ENCODE measurements at regions not wholly inside any gene's neighbourhood (a gene's known extent, or its start where the extent isn't known, plus 50 kb on each side); places are given as distances from the start of the nearest gene placed in this dataset.

DNA sequence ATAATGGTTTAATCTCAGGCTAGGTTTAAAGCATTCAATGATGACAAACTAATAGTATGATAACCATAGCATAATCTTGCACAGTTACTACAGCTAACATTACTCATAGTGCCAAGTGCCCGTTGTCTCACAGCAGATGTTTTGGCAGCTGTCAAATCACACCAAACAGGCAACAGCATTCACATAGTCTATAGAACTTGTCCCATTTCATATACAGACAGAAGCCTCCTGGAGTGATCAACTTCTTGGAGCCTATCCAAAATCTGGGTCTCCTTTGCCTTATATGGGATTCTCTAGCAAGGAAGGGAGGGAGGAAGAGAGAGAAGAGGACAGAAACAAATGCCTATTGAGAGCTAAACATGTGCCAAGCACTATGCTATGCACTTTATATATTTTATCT is 250.6 kb upstream of the ZP4 start:
- DNase-seq, result no peak

GRCh38 chr1:238139713-238140112 is 249.0 kb upstream of the ZP4 start:
- DNase-seq, result no peak

- DNase-seq, result no peak
Measured at GRCh38 chr1:238138059-238138626, 247.4 kb upstream of the ZP4 start.

DNA sequence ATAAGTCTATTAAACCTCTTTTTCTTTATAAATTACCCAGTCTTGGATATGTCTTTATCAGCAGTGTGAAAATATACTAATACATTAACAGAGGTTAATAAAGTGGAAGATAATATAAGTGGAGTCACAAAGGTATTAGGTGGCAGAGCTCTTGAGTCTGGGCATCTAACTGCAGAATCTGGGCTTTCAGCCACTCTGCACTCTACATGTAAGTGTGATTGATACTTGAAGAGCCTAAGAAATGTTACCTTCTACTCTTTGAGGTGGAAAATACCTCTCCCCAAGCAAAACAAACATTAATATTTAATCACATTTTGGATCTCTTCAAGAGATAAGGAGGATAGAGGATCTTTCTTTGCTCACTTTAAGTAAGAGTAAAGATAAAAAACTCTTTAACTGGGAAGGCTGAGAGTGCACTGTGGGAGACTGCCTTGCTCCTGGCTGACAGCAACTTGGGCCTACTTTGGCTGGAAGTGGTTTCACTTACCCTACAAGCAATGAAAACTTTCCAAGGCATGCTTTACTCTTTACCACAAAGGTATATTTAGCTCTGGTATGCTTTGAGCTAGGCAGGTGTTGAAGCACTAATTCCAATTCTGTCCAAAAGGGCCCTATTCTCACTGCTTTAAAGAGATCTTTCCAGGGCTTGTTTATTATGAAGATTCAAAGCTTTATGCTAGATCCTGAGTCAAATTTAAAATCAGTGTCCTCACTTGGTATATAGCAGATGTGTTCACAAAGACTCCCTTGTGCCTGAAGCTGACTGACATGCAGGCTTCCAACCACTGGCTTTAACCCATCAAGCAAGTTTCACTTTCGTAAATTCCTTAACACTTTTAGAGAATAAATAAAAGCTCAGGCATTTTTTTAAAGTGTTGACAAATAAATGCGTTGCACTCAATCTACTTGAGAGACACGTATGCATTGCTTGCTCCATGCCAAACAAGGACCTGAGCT is 245.3 kb upstream of the ZP4 start:
- DNase-seq, result no peak

DNA sequence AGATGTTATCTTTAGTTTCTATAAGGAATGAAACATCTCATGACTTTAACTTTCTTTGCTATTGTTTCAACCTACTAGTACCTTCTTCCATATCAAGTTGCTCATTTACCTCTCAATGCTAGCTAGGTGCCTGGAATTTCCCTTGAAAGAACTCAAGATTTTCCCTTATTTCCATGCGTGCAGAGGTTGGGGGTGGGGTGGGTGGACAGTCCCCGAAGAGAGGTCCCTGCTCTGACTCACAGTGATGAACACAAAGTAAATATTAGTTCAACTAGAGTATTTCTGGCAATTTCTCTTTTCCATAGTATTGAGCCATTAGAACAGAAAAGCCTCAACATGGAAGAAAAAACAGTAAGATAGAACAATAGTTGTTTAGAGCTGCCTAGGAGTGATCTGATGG is 239.0 kb upstream of the ZP4 start:
- no peak for DNase-seq

GRCh38 chr1:238123201-238123600 is 232.5 kb upstream of the ZP4 start:
- DNase-seq, result no peak

- no peak for DNase-seq
Measured at GRCh38 chr1:238119861-238120260, 229.1 kb upstream of the ZP4 start.

DNA sequence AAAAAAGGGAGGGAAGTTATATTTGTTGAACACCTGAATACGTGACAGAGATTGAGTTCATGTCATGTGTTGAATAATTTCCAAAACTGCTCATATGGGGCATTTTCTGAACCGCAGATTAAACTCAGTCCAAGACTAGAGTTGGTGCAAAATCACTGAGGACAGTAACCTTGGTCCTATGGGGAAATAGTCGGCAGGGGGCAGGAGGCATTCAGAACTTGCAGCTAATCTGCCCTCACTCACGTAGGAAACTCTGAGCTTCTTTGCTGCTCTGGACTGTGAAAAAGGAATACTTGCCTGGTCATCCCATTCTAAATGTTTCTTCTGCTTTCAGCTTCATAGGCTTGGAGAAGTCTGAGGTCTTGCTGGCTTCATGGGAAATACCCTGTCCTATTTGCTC is 228.3 kb upstream of the ZP4 start:
- no peak for DNase-seq

- no peak for DNase-seq
Measured at GRCh38 chr1:238115852-238116251, 225.1 kb upstream of the ZP4 start.

GRCh38 chr1:238112952-238113621 is 222.4 kb upstream of the ZP4 start:
- DNase-seq, result no peak

- DNase-seq, result no peak
Measured at GRCh38 chr1:238111516-238111915, 220.8 kb upstream of the ZP4 start.

DNA sequence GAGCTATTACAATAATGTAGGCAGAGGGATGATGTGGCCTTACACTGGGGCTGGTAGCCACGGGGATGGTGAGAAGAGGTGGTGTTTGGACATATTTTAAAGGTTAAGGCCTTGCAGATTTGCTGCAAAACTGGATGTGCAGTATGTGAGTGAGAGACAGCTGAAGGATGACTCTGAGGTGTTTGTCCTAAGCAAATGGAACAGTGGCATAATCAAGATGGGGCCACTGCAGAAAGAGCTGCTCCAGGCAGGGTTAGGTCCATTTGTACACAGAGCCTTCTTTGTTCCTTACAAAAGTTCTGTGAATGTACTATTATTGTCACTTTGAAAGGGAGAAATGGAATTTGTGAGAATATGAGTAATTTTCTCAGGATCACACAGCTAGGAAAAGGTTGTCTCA is 220.4 kb upstream of the ZP4 start:
- DNase-seq, result no peak

GRCh38 chr1:238108417-238108816 is 217.7 kb upstream of the ZP4 start:
- DNase-seq, result no peak

DNA sequence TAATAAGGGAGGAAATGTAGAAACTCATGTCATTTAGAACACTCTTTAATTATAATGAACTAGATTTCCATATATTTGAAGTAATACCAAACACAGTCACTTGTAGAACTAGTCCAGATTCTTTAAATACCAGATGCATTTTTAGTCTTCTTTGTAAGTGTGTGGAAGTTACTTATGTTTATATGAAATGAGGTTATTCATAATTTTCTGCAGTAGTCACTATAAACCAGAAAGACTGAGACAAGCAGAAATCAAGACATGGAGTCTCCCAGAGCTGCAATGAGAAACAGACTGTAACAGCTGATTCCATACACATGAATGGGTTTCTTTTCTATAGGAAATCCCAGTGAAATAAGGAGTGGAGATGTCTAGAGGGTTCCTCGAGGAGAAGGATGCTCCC is 216.6 kb upstream of the ZP4 start:
- DNase-seq, result no peak

- DNase-seq, result no peak
Measured at GRCh38 chr1:238104752-238105151, 214.0 kb upstream of the ZP4 start.

DNA sequence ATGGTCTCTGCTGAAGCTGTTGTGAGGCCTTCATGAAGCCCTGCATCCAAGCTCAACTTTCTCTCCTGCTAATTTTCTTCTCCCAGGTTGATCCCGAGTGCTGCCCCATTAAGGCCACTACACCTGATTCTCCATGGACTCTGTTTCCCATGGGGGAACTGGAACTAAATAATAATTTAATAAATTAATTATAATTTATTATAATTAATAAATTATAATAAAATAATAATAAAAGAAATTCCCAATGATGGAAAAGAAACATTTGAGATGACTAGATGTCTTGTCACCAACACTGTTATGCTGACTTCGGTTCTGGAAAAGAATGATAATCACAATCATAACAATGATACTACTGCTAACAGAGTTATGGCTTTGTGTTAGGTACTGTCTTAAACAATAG is 211.2 kb upstream of the ZP4 start:
- DNase-seq, result no peak

DNA sequence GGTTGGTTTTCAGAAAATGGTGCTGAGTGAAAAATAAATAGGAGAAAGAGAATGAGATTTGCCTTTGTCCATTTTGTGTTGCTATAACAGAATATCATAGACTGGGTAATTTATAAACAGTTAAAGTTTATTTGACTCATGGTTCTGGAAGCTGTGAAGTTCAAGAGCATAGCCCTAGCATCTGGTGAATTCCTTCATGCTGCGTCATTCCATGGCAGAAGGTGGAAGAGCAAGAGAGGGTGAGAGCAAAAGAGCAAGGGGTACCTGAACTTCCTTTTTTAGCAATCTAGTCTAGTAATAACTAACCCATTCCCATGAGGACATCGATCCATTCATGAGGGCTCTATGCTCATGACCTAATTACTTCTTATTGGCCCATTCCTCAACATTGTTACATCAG is 209.1 kb upstream of the ZP4 start:
- no peak for DNase-seq

GRCh38 chr1:238089615-238090014 is 198.9 kb upstream of the ZP4 start:
- no peak for DNase-seq

DNA sequence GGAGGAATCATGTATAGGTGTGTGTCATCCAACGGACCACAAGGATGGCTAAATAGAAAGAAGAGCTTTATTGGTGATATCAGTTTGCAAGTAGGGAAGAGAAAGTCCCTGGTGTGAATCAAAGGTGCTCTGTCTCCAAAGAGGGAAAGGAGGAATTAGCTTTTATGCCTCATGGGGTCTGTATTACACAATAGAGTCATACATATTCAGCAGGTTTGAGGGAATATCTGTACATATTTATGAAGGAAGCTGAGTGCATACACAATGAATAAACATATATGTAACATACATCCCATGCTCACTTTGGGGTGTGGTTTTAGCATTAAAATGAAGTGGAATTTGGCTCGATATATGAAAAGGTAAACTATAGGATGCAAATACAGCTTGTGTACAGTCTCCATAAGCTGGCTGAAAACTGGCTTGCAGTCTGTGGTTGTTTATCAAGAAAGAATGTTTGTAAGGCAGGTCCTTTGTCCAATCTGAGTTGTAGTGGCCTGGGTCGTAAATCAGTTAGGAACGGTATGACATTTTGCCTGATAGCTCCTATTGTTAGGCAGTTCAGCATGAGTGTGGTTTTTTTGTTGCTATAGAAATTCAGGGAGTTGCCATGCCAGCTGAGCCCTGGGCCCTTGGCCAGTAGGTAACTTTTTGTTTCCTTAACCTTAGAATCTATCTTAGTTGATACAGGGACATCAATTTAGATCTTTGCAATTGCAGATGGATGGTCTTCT is 198.0 kb upstream of the ZP4 start:
- no peak for DNase-seq

DNA sequence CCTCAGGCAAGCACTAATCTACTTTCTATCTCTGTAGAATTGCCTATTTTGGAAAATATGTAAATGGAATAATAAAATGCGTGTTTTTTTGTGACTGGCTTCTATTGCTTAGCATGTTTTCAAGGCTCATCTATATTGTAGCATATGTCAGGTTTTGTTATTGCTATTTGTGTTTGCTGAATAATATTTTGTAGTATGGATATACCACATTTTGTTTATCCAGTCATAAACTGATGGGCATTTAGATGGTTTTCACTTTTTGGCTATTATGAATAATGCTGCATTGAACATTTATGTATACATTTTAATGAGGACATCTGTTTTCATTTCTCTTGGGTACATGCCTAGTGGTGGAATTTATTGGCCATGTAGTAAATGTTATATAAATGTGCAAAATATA is 183.3 kb upstream of the ZP4 start:
- DNase-seq, result no peak

DNA sequence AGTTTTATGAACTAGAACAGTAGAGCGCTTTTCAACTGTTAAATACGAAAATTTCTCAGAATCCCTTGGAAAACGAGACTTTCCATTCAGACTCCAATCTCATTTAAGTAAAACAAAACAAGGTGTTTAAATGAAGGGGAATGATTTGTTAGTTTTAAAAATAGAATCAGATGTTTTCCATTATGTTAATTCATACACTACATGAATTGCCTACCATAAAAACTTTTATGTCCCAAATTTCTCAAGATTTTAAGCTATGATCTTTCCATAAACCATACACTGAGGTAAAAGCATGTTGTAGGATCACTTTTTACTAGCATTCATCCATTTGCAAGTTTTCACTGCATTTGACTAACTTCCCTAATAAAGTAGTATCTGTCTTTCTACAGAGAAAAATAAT is 180.3 kb upstream of the ZP4 start:
- DNase-seq, result no peak

GRCh38 chr1:238063454-238063853 is 172.7 kb upstream of the ZP4 start:
- no peak for DNase-seq

- DNase-seq, result no peak
Measured at GRCh38 chr1:238061967-238062613, 171.4 kb upstream of the ZP4 start.

Data from NCI-H1092 (cell line).